K562 (cell line): ENCODE measurements at regions not wholly inside any gene's neighbourhood (a gene's known extent, or its start where the extent isn't known, plus 50 kb on each side); places are given as distances from the start of the nearest gene placed in this dataset.

ENCODE experiments used
- CHD7 ChIP-seq: fragments of 200-600 bp; sonication (generic); IDR thresholded peaks from one replicate; pipeline ENCODE4 v1.6.1; 2012; ENCODE audit warnings: mild to moderate bottlenecking, low read depth, low read length, inconsistent platforms
- COPS2 ChIP-seq: fragments of 450-650 bp; conservative IDR thresholded peaks from 2 replicates; pipeline ENCODE4 v1.6.1; 2016; ENCODE audit warnings: mild to moderate bottlenecking, moderate library complexity
- CREB1 ChIP-seq, 2 experiments: sonication (generic) in 1 of 2; formaldehyde crosslinking in 1 of 2; IDR thresholded peaks; 2 replicates each; pipeline versions ENCODE4 v1.6.1 to v1.8.0; 2012 to 2022; ENCODE audit warnings: inconsistent platforms in 1 of 2, mild to moderate bottlenecking in 1 of 2, missing genetic modification reagents in 1 of 2, moderate library complexity in 1 of 2
- KLF10 ChIP-seq: fragments of 250-450 bp; sonication (Bioruptor Pico); IDR thresholded peaks from 2 replicates; pipeline ENCODE4 v1.6.1; 2021; ENCODE audit warnings: matching md5 sums
- YY1 ChIP-seq, 3 experiments: IDR thresholded peaks; 2 replicates each; pipeline ENCODE4 v1.6.1; 2011; ENCODE audit warnings: low read length in 2 of 3, mild to moderate bottlenecking in 2 of 3, moderate library complexity in 2 of 3, borderline replicate concordance in 1 of 3, control low read depth in 1 of 3, low read depth in 1 of 3; ENCODE audit not compliant: insufficient read depth in 3 of 3, insufficient replicate concordance in 2 of 3, control insufficient read depth in 1 of 3, insufficient read length in 1 of 3; ENCODE audit errors: extremely low read depth in 1 of 3
- ZC3H11A ChIP-seq: IDR thresholded peaks from 2 replicates; pipeline ENCODE4 v1.6.1; 2012; ENCODE audit warnings: low read depth, low read length, improper control_type of control experiment
- ZNF507 ChIP-seq: conservative IDR thresholded peaks from 2 replicates; pipeline ENCODE4 v1.6.1; 2017; ENCODE audit warnings: missing genetic modification characterization, missing compliant biosample characterization

- TF ChIP-seq KLF10 (CRISPR knock-in tag) (no peak), YY1 (IDR thresholded peaks at IDR 0.05; ENCODE audit: borderline replicate concordance in 1 of 3, control insufficient read depth in 1 of 3, extremely low read depth in 1 of 3, insufficient read depth in 3 of 3, insufficient read length in 1 of 3, insufficient replicate concordance in 2 of 3, low read depth in 1 of 3, low read length in 2 of 3) (no peak), COPS2 (no peak), ZNF507 (tag) (no peak), CHD7 (no peak), CREB1 (IDR thresholded peaks at IDR 0.05) (no peak), CREB1 (CRISPR knock-in tag; IDR thresholded peaks at IDR 0.05) (no peak), ZC3H11A (no peak)
These were observed 119.1 kb upstream of the PELI1 start (continued) for GRCh38 chr2:64263315-64263714.
